Lung microvascular endothelial cell (primary cell): ENCODE measurements at regions not wholly inside any gene's neighbourhood (a gene's known extent, or its start where the extent isn't known, plus 50 kb on each side); places are given as distances from the start of the nearest gene placed in this dataset.

Experiments
- DNase-seq, 2 donors: peaks; one replicate each; pipeline versions ENCODE4 v3.0.0 to v3.0.0-alpha.2; 2010; ENCODE audit warnings: low read depth in 2 of 2

DNA sequence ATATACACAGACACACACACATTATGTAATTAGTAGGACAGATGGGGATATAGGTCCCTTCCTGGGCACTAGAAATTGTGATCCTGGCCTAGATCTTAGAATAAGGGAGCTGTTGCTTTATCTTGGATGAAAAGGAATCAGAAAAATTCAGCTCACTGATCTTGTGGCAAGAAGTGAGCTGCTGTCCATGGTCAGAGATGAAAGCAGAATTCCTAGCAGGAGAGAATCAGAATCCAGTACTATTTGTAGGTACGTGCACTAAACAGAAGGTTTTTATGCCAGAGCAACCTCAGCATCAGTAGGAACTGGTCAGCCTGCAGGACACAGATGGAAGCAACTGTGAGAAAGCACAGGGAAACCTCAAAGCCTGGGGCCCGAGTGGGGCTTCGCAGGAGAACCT lies 549.2 kb upstream of the POM121L12 start:
- DNase-seq, result no peak

DNA sequence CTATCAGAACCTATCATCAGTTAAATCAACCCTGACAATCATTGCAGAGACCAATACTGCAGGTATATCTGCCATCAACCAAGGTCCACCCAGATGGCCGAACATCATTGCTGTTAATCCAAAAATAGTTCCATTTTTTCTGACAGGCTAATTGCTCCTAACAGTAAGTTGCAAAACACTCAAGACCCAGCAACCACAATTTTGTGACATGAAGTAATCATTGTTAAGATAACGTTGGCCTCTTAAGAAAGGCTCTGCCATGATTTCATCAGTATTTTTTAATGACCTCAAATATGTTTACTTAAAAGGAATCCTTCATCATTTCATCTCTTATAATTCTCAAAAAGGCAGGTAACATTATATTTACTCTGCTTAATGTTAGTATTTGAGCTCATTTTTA lies 553.4 kb upstream of the POM121L12 start:
- DNase-seq, result no peak

- no peak for DNase-seq
These were observed 553.9 kb upstream of the POM121L12 start for GRCh38 chr7:52481571-52481970.

DNA sequence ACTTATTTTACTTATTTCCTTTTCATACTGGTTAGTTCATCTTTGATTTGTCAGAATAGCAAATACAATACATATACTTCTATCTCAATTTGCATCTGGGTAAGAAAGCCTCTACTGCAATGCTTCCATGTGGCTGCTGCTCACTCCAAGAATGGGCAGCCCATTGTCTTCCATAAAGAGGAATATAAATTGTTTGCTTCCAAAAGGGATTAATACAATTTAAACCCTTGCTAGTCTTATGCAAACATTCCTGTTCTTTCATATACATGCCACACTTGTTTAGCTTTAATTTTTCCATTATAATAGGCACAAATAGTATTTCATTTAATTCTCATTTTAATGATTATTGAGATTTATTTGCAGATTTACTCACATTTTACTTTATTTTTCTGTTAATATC lies 555.4 kb upstream of the POM121L12 start:
- no peak for DNase-seq

DNA sequence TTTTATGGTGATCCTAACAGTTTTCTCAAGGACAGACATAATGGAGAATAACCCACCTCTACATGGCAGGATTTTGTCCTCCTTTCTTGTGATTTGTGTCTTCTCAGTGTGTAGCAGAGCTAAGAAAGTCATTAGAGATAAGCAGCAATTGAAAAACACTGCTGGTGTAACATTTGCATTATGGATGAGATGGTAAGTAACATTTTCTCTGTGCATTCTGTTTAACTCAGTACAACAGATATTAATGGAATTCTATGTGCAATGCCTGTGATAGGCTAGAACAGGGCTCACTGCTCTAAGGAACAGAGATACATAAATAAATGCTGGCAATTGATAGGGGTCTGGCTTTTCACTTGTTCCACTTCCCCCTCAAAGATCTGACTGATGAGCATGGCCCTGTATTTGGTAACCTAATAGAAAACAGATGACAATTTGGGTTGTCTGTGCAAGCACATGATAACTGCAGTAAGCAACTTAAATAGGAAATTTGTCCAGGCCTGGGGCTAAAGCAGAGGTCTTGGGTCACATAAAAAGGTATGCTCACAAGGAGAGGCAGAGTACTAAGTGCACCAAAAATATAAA lies 560.3 kb upstream of the POM121L12 start:
- DNase-seq, result no peak

DNA sequence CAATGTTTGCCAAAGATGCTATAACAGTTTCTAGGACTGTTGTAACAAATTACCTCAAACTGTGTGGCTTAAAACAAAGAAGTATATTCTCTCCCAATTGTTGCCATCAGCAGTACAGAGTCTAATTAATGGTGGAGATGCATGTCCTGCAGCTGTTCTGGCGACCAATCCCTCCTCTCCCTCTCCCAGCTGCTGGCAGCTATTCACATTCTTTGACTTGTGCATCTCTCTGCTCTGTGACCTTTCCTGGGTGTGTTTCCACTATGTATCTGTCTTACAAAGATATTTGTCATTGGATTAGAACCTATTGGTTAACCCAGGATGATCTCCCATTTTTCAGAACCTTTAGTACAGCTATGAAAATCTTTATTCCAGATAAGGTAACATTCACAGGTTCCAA lies 561.7 kb upstream of the POM121L12 start:
- DNase-seq, result no peak

DNA sequence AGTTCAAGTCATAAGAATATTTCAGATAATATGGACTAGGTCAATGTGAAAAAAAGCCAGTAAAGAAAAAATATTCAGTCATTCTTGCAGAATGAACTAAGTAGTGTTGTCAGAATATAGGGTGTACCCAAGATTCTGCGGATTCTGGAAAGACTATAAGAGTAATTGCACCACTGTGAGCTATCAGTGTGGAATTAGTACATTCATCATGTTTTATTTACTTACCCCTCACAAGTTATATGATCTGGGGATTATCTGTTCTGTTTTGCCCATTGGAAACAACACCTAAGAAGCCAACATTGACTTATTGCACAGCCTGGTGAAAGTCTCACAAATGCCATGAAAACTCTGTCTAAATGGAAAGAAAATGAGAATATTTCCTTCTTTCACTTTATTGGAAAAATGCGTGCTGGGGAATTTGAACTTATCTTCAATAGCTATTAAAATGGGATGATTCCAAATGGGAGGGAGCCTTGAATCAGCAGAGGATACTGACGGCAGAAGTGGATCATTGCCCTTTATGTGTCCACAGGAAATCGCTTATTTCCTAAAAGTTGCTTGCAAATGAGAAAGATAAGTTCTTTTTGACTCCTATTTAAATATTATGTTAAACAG lies 563.3 kb upstream of the POM121L12 start:
- no peak for DNase-seq

GRCh38 chr7:52465216-52465615 lies 570.2 kb upstream of the POM121L12 start:
- no peak for DNase-seq

DNA sequence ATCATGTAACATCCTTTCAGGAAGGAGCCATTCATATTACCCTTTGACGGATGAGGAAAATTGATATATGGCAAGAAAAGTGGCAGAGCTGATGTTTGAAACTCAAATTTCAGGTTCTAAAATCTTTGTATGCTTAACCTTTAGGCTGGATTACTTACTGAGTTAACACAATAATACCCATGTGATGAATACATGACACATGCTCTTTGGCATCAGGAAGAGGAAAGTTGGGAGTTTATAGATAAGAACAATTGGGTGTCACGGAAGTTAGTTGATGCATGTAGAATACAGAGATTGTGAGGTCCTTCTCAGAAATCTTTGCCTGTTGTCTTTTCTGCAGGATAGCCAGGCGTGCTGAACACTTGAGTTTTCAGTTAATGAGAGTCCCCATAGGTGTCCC lies 572.1 kb upstream of the POM121L12 start:
- peak in 1 of 2 donors; percentile 15 for DNase-seq

DNA sequence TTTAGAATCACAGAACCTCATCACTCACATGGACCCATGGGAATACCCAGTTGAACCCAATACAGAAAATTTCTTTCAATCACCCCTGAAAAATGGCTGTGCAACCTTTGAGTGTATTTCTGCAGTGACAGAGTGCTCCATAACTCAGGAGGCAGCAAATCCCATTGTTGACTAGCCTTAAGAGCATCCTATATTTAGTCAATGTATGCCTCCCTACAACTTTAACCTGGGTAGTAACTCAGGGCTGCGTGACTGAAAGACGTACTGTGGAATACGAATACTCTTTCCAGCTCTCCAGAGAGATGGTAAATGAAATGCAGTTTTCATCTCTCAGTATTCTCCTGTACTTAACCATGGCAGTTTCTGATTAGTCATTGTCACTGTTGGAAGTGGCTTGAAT lies 573.0 kb upstream of the POM121L12 start:
- DNase-seq, result no peak

DNA sequence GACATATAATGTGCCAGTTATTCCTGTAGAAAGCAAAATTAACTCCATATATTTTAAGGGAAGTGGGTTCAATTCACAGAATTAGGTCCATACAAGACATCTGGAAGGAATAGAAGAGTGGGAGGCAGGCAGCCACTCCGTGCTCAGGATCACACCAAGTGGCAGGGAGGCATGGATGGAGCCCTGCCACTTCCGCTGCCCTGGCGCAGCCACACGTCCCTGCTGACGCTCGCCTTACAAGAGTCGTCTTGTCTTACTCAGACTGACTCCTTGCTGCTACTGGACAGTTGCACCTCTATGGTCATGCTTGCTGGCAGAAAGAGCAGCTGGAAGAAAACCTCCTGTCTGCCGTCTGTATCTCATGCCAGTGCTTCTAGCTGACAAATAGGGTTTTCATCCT lies 579.9 kb upstream of the POM121L12 start:
- DNase-seq, result no peak

DNA sequence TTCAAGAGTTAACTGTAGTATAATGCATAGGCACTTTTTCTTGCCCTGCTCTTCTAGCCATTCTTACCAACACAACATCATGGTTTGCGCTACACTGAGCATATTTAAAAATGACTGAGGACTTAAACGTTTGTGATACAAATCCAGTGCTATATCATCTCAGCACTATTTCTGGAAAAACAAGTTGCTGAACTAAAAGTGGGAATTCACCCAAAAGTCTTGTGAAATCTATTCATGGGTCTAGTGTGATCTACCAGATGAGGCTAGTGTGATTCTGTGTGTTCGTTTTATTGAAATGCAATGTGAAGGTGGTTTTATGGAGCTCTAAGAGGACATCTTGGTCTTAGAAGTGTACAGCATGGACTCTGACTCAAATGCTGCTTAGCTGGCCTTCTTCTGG lies 584.6 kb upstream of the POM121L12 start:
- no peak for DNase-seq

DNA sequence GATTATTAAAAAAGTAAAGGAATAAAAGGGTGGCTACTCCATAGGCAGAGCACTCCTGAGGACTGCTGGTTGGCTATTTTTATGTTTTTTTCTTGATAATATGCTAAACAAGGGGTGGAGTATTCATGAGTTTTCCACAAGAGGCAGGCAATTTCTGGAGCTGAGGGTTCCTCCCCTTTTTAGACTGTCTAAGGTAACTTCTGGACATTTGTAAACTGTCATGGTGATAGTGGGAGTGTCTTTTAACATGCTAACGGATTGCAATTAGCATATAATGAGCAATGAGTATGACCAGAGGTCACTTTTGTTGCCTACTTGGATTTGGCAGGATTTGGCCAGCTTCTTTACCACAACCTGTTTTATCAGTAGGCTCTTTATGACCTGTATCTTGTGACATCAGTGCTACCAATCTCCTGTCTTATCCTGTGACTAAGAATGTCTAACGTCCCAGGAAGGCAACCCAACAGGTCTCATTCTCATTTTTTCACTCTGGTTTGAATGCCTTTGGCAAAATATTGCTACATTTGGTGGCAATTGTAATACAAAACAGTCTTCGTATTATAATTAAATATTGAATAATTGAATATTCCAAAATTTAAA lies 587.8 kb upstream of the POM121L12 start:
- DNase-seq, result no peak

DNA sequence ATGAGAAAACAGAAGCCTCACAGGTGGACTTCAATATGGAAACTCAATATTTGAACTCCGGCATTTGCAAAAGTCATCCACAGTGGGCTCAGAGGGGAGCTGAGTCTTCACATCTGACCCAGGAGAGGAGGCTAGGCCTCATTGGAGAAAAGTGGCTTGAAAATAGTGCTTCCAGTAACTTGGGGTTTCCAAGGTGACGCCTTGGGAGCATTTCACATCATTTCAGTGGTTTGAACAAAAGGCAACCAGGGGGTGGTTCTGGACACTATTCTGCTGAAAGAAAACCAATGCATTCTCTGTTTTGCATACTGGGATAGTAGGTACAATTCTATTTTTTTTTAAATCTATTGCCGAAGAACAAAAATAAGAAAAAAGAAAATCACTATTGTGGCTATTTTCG lies 599.2 kb upstream of the POM121L12 start:
- no peak for DNase-seq

DNA sequence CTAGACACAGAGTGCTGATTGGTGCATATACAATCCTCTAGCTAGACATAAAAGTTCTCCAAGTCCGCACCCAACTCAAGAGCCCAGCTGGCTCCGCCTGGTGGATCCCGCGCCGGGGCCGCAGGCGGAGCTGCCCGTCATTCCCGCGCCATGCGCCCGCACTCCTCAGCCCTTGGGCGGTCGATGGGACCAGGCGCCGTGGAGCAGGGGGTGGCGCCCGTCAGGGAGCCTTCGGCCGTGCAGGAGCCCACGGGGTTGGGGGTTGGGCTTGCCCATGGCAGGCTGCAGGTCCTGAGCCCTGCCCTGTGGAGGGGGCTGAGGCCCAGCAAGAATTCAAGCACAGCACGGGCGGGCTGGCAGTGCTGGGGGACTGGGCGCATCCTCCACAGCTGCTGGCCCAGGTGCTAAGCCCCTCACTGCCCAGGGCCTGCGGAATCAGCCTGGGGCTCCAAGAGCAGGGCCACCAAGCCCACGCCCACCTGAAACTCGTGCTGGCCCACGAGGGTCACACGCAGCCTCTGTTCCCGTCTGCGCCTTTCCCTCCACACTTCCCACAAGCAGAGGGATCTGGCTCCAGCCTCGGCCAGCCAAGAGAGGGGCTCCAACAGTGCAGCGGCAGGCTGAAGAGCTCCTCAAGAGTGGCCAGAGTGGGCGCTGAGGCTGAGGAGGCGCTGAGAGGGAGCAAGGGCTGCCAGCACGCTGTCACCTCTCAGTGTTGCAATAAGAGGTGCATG lies 604.2 kb upstream of the POM121L12 start:
- DNase-seq, result no peak

DNA sequence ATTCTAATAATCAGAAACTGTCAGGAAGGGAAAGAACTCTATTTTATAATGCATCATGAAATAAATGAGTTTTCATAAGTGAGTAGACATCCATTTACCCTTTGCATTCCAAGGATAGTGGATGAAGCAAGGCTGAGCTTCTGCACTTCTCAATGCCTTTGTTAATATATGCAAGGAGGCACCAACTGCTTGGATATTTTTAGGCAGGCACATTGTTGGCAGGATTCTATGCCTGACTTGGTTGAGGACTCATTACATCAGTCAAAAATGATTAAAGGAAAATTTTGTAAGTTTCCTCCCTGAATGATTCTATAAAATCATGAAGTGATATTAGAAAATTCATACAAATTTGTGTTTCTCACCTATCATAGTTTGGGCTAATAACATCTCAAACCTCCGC lies 612.2 kb upstream of the POM121L12 start:
- no peak for DNase-seq

DNA sequence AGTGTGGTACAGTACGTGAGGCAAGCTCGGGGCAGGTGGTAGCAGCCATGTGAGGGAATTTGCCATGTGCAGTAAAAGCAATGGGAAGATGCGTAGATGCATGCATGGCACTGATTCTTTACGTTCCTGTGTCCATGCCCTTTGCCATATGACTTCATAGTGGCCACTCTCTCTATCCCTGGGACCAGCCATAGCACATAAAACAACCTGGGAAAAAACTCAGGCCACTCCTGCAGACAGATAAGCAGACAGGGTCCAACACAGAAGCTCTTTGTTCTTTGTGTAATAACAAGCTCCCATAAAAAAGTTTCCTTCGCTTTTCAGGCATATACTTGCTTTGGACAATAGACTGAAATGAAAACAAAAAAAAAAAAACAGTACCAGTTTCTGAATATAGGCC lies 622.4 kb upstream of the POM121L12 start:
- DNase-seq, result no peak

GRCh38 chr7:52410032-52410431 lies 625.4 kb upstream of the POM121L12 start:
- no peak for DNase-seq

GRCh38 chr7:52406808-52407207 lies 628.6 kb upstream of the POM121L12 start:
- DNase-seq, result no peak

DNA sequence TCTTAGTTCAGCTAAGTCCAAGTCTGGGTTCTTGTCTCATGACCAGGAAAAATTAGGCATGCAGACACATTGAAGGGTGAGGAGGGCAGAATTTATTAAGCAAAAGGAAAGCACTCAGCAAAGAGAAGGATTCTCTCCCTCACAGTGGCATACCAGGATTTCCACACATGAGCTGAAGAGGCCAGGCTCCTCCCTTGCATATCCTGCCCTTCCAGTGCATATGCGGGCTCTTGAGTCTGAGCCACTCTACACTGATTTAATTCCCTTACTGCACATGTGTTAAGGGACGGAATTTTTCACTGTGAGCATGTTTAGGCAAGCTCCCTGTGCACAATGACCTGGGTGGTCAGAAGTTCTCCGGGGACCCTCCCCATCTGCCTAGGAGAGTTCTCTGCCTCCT lies 652.7 kb upstream of the POM121L12 start:
- DNase-seq, result no peak

DNA sequence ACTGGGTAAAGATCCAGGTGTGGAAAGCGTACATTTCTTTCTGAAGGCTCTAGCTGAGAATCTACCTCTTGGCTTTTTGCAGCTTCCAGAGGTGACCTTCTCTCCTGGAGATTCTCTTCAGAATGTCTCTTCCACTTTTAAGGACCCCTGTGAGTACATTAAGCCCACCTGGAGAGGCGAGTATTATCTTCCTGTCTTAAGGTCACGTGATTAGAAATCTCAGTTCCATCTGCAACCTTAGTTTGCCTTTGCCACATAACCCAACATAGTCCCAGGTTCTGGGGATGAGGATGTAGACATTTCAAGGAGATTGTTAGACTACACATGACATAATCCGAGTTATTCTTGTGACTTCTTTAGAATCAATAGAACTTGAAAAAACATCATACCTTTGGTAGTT lies 665.5 kb upstream of the POM121L12 start:
- no peak for DNase-seq

GRCh38 chr7:52365349-52365748 lies 670.1 kb upstream of the POM121L12 start:
- DNase-seq, result no peak

GRCh38 chr7:52362521-52362920 lies 672.9 kb upstream of the POM121L12 start:
- no peak for DNase-seq
